22Rv1 (cell line): ENCODE measurements at regions not wholly inside any gene's neighbourhood (a gene's known extent, or its start where the extent isn't known, plus 50 kb on each side); places are given as distances from the start of the nearest gene placed in this dataset.

Experiments
- H3K27ac ChIP-seq: fragments of 450-650 bp; 2 replicates; pipeline ENCODE4 v1.5.1; 2017
- ZFX ChIP-seq: fragments of 450-650 bp; IDR thresholded peaks from 2 replicates; pipeline ENCODE4 v1.6.1; 2017; ENCODE audit warnings: antibody characterized with exemption, borderline replicate concordance
- TF ChIP-seq, protein P1 (sequence below): fragments of 450-650 bp; IDR thresholded peaks from 2 replicates; pipeline ENCODE4 v1.5.1; 2017; ENCODE audit warnings: mild to moderate bottlenecking

DNA sequence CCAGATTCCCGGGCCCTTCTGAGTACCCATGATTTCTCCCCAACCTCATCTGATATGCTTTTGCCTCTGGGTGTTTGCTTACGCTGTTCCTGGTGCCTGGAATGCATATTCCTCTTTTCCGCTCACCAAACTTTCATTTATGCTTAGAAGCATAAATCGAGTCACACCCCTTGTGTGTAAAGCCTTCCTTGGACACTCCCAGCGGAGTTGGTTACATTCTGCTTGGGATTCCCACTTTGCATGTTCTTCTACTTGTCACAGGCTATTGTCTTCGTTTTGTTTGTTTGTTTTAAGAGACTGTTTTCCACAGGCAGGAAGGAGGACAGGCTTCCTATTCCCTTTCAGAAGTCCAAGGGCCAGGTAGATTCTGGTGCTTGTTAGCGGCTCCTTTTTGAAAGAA, 76.5 kb downstream of the SEC61B start:
- TF ChIP-seq, protein P1, sequence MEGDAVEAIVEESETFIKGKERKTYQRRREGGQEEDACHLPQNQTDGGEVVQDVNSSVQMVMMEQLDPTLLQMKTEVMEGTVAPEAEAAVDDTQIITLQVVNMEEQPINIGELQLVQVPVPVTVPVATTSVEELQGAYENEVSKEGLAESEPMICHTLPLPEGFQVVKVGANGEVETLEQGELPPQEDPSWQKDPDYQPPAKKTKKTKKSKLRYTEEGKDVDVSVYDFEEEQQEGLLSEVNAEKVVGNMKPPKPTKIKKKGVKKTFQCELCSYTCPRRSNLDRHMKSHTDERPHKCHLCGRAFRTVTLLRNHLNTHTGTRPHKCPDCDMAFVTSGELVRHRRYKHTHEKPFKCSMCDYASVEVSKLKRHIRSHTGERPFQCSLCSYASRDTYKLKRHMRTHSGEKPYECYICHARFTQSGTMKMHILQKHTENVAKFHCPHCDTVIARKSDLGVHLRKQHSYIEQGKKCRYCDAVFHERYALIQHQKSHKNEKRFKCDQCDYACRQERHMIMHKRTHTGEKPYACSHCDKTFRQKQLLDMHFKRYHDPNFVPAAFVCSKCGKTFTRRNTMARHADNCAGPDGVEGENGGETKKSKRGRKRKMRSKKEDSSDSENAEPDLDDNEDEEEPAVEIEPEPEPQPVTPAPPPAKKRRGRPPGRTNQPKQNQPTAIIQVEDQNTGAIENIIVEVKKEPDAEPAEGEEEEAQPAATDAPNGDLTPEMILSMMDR = no peak
- no peak for TF ChIP-seq ZFX
- no peak overlapping the region for H3K27ac ChIP-seq

DNA sequence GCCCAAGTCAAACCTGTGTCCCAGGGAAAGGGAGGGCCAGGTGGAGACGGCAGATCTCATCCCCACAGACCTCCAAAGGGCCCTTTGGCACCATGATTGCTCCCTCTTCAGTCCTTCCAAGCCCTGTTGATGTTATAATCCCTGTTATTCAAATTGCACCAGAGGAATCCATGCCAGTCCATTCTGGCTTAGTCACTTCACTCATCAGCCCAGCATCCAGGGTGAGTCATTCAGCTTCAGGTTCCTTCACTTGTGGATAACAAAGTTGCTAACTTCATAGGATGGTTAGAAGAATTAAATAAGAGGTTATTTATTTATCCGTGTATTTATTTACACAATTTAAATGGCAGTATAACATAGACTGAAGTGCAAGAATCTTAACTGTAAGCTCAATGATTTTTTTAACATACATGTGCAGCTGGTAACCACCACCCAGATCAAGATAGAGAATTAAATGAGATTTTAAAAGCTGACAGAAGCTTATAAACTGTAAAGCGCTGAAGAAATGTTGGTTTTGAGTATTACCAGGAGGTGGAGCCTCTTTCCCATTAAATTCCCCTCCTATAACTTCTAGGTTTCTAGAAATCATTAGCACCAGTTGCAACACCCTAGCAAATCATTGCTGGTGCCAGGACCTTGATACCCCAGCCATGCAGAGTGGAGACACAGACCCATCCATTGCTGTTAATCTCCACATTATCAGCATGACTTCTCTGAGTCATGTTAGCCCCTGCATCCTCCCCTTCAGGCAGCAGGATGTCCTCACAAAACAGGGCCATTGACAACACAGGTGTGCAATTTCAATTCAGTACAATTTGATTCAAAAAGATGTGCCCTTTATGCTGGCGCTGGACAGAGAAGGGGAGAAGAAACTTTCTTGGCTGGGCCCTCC, 77.4 kb downstream of the SEC61B start:
- no peak for TF ChIP-seq ZFX
- TF ChIP-seq, protein P1 = peak; percentile 19; the same call in 1 of the 2 replicates
- no peak overlapping the region for H3K27ac ChIP-seq

DNA sequence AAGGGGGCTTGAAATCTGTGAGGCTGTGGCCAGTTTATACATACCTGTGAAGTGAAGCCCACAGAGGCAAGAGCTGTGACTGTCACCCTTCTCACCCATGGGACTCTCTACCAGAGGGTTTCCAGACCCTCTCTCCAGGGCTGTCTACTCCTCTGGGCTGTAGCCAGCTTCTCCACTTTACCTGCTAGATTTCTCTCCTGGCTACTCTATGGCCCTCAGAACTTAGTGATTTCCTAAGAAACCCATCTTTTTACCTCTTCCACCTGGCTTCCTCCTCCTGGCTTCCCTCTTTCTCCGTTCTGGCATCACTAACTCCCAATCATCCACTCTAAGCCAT, 78.0 kb downstream of the SEC61B start:
- no peak overlapping the region for H3K27ac ChIP-seq

DNA sequence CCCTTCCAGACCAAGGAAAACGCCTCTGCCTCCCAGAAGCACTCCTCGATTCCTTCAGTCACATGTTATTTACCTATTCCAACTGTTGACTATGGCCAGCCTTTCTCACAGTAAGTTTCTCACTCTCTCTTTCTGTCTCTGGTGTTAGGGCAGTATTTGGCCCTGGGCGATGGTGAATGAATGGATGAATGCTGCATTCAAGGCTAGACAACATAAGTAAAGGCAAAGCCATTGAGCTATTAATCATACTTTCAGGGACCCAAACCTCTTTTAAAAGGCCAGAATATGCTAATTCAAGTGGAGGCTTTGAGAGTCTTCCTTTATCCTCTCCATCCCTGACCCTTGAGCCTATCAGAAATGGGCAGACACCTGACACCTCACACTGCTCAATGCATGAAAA, 78.5 kb downstream of the SEC61B start:
- no peak overlapping the region for H3K27ac ChIP-seq
- TF ChIP-seq, protein P1 = no peak
- no peak for TF ChIP-seq ZFX

More for the DNA sequence above, 78.0 kb downstream of the SEC61B start:
- TF ChIP-seq ZFX = no peak
- TF ChIP-seq, protein P1 = no peak

DNA sequence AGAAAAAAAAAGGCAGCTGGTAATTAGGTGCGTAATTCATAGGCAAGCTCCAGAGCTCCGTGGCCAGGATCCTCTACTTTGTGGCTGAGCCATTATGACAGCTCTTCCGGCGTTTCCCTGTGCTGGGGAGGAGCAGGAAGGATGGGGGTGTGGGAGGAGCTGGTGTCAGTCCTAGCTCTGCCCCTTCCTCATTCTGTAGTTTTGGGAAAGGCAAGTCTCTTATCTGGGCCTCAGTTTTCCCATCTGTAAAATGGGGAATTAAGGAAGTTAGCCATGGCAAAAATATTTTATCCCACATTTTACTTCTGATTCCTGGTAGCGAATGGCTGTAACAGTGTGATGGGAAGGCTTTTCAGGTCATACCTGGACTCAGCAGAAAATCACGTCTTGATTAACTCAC, 81.1 kb downstream of the SEC61B start:
- TF ChIP-seq, protein P1 = no peak
- no peak for TF ChIP-seq ZFX
- no peak overlapping the region for H3K27ac ChIP-seq

DNA sequence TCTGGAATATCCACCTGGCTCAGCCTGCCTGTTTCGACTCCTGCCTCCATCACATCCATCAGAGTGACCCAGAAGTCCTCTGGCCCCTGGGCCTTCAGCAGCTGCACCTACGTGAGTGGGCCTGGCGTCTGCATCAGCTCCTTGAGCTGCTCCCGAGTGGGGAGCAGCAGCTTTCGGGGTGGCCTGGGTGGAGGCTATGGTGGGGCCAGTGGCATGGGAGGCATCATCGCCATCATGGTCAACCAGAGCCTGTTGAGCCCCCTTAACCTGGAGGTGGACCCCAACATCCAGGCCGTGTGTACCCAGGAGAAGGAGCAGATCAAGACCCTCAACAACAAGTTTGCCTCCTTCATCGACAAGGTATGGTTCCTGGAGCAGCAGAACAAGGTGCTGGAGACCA, 83.0 kb downstream of the SEC61B start:
- no peak overlapping the region for H3K27ac ChIP-seq
- TF ChIP-seq ZFX = no peak
- TF ChIP-seq, protein P1 = no peak
